Skeletal muscle satellite cell (primary cell): ENCODE measurements at regions not wholly inside any gene's neighbourhood (a gene's known extent, or its start where the extent isn't known, plus 50 kb on each side); places are given as distances from the start of the nearest gene placed in this dataset.
"Not testable (repeated sequence)": the region's sequence is repeated elsewhere in the genome, so short reads cannot be mapped to it uniquely, and the experiment has no call there.

Source experiments
- H3K27me3 ChIP-seq: 2 replicates; pipeline ENCODE4 v1.7.0; 2013; ENCODE audit warnings: low read length; ENCODE audit not compliant: control insufficient read depth, insufficient read depth
- H3K36me3 ChIP-seq: 2 replicates; pipeline ENCODE4 v1.7.0; 2013; ENCODE audit warnings: mild to moderate bottlenecking, control low read depth, low read length; ENCODE audit not compliant: insufficient read depth
- H3K4me1 ChIP-seq: 2 replicates; pipeline ENCODE4 v1.7.0; 2013; ENCODE audit warnings: low read length; ENCODE audit not compliant: control insufficient read depth, insufficient read depth
- H3K4me2 ChIP-seq: 2 replicates; pipeline ENCODE4 v1.7.0; 2013; ENCODE audit warnings: mild to moderate bottlenecking, low read length
- H3K4me3 ChIP-seq: 2 replicates; pipeline ENCODE4 v1.7.0; 2013; ENCODE audit warnings: low read length
- H3K9ac ChIP-seq: 2 replicates; pipeline ENCODE4 v1.7.0; 2013; ENCODE audit warnings: mild to moderate bottlenecking, low read depth, low read length, moderate library complexity
- H3K9me3 ChIP-seq: replicated peaks from 2 replicates; pipeline ENCODE4 v1.7.0; 2013; ENCODE audit warnings: mild to moderate bottlenecking, control low read depth, low read length

- Histone ChIP-seq H3K4me2 (no peak overlapping the region), H3K36me3 (no peaks in the 10 kb centered on the region), H3K4me3 (no peak overlapping the region), H3K27me3 (no peaks in the 10 kb centered on the region), H3K9me3 (peaks cover 14% of the 10 kb centered on the region), H3K9ac (no peak overlapping the region), H3K4me1 (no peaks in the 10 kb centered on the region)
Observed at GRCh38 chr12:131425112-131426075, 285.5 kb upstream of the SFSWAP start.

- no peaks in the 10 kb centered on the region for H3K4me1 ChIP-seq
- H3K36me3 ChIP-seq = no peaks in the 10 kb centered on the region
- H3K27me3 ChIP-seq = no peaks in the 10 kb centered on the region
Observed at GRCh38 chr12:131428091-131428685, 282.7 kb upstream of the SFSWAP start.

GRCh38 chr12:131429221-131429620, 281.7 kb upstream of the SFSWAP start:
- not testable (repeated sequence) for H3K36me3 ChIP-seq, H3K4me3 ChIP-seq, H3K4me1 ChIP-seq, H3K9ac ChIP-seq, H3K4me2 ChIP-seq, H3K9me3 ChIP-seq, H3K27me3 ChIP-seq

More at GRCh38 chr12:131428091-131428685, 282.7 kb upstream of the SFSWAP start:
- no peak overlapping the region for H3K9ac ChIP-seq
- H3K4me2 ChIP-seq = no peak overlapping the region
- no peak overlapping the region for H3K4me3 ChIP-seq
- H3K9me3 ChIP-seq = peaks cover 7% of the 10 kb centered on the region

- H3K4me3 ChIP-seq, H3K27me3 ChIP-seq, H3K9me3 ChIP-seq, H3K9ac ChIP-seq, H3K36me3 ChIP-seq, H3K4me2 ChIP-seq, H3K4me1 ChIP-seq: not testable (repeated sequence)
Observed at GRCh38 chr12:131429697-131430096, 281.2 kb upstream of the SFSWAP start.

GRCh38 chr12:131430158-131430742, 280.6 kb upstream of the SFSWAP start:
- H3K4me2 ChIP-seq = no peak overlapping the region
- no peaks in the 10 kb centered on the region for H3K4me1 ChIP-seq
- no peak overlapping the region for H3K4me3 ChIP-seq
- H3K9ac ChIP-seq = no peak overlapping the region
- H3K27me3 ChIP-seq = no peaks in the 10 kb centered on the region
- no peaks in the 10 kb centered on the region for H3K36me3 ChIP-seq
- no peaks in the 10 kb centered on the region for H3K9me3 ChIP-seq

- H3K4me3 ChIP-seq, H3K27me3 ChIP-seq, H3K4me1 ChIP-seq, H3K9ac ChIP-seq, H3K4me2 ChIP-seq, H3K9me3 ChIP-seq, H3K36me3 ChIP-seq: not testable (repeated sequence)
Observed at GRCh38 chr12:131431126-131431655, 279.7 kb upstream of the SFSWAP start.

GRCh38 chr12:131432532-131433260, 278.2 kb upstream of the SFSWAP start:
- Histone ChIP-seq H3K4me1 (no peaks in the 10 kb centered on the region), H3K9me3 (peaks cover 2% of the 10 kb centered on the region), H3K4me3 (no peak overlapping the region), H3K4me2 (no peak overlapping the region), H3K27me3 (no peaks in the 10 kb centered on the region), H3K9ac (no peak overlapping the region), H3K36me3 (no peaks in the 10 kb centered on the region)

- H3K4me1 ChIP-seq = no peaks in the 10 kb centered on the region
- no peak overlapping the region for H3K4me3 ChIP-seq
- no peaks in the 10 kb centered on the region for H3K36me3 ChIP-seq
- H3K27me3 ChIP-seq = no peaks in the 10 kb centered on the region
- H3K9me3 ChIP-seq = peaks cover 5% of the 10 kb centered on the region
- H3K4me2 ChIP-seq = no peak overlapping the region
- no peak overlapping the region for H3K9ac ChIP-seq
Observed at GRCh38 chr12:131434208-131435125, 276.4 kb upstream of the SFSWAP start.

- no peak overlapping the region for H3K4me2 ChIP-seq
- no peaks in the 10 kb centered on the region for H3K4me1 ChIP-seq
- H3K9ac ChIP-seq = no peak overlapping the region
- no peaks in the 10 kb centered on the region for H3K36me3 ChIP-seq
- H3K27me3 ChIP-seq = no peaks in the 10 kb centered on the region
- H3K9me3 ChIP-seq = peaks cover 5% of the 10 kb centered on the region
- H3K4me3 ChIP-seq = no peak overlapping the region
Observed at GRCh38 chr12:131436922-131437705, 273.8 kb upstream of the SFSWAP start.
